Kidney glomerular epithelial cell (primary cell): ENCODE measurements at regions not wholly inside any gene's neighbourhood (a gene's known extent, or its start where the extent isn't known, plus 50 kb on each side); places are given as distances from the start of the nearest gene placed in this dataset.
"Not testable (repeated sequence)": the region's sequence is repeated elsewhere in the genome, so short reads cannot be mapped to it uniquely, and the experiment has no call there.

Experiments used
- DNase-seq: peaks from one replicate; lab custom pipeline; 2025; lab: John Stamatoyannopoulos, UW

DNA sequence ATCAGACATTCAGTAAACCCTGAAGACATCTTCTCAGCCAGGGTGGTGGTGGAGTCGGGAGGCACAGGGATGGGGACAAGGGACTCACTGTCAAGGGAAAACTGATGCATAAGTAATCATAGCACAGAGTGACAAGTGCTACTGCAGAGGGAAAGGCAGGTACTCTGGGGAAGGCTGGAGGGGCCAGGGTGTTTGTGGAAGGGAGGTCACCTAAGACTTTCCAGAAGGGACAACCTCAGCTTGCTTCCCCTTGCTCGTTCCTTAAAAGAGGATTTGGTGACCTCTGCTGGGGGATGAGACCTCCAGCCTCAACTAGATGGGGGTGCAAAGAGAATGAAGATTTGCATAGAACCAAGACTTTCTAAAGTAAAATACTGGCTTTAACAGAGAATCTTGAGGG lies 99.5 kb downstream of the SLC4A3 start:
- DNase-seq = no peak

DNA sequence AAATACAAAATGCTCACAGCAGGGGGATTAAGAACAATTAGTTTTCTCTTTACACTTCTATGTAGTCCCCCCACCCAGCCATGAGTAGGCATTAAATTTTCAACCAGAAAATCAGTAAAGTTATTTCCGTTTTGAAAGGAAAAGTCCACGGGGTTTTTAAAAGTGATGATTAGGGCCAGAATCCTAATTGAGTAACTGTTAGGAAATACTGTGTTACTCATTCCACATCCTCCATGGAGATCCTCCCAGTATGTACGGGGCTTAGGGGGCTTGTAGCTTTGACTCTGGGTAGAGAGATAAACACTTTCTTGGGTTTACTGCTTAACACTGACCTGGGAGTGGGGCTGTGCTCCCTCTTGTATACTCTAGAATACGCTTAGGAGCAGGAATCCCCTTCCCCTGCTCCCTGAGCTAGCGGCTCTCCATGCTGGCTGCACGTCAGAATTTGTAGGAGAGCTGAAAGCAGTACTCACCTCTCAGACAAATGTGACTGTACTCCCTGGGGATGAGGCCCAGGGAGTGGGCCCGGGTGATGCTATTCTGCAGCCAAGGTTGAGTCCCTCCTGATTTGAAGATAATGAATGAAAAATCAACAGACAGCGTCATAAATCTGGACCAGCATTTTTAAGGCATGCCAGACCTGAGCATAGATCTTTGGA lies 100.5 kb downstream of the SLC4A3 start:
- DNase-seq = no peak

DNA sequence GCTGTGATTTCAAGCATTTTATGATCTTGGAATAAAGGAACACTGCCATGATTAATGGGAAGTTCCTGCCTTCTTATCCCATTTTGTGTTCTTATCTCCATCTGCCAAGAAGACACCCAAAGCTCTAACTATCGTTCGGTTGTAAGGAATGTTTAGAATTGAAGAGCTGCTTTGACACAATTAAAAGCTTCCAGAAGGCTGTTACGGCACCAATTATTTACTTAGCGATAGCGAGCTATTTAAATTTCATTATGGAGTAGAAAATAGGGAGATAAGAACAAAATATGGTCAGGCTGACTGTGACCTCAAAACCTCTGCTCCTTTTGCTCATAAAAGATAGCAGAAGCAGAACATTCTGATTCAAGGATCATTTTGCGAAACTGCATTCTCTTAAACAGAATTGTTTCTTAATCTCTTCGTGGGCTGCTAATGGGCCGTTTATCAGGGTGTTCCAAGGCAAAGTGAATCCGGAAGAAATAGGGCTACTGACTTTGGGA lies 101.6 kb downstream of the SLC4A3 start:
- no peak for DNase-seq

DNA sequence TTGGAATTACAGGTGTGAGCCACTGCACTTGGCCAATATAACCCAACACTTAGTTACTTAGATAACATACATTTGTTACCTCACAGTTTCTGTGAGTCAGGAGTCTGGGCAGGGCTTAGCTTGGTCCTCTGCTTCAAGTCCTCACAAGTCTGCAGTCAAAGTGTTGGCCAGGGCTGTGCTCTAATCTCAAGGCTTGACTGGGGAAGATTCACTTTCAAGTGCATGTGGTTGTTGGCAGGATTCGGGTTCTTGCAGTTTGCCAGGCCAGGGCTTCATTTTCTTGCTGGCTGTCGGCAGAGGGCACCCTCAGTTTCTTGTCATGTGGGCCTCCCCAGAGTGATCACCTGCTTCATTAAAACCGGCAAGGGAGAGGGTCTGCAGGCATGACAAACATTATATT lies 103.7 kb downstream of the SLC4A3 start:
- DNase-seq = no peak

DNA sequence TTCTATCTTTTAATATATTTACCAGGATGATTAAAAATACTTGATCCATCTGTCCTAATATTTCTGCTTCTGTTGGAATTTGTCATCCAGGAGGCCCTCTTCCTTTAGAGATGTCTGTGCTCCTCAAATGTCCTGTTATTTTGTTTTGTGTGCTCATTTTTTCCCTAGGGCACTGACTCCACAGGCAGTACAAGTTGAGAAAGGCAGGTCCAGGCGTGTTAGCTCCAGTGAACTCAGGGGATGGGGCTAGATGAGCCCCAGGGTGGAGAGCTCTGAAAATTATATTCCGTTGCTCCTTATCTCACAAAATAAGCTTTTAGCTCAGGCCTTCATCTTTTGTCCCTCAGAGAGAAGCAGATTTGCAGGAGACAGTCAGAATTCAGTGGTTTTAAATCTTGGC lies 105.7 kb downstream of the SLC4A3 start:
- DNase-seq = no peak

DNA sequence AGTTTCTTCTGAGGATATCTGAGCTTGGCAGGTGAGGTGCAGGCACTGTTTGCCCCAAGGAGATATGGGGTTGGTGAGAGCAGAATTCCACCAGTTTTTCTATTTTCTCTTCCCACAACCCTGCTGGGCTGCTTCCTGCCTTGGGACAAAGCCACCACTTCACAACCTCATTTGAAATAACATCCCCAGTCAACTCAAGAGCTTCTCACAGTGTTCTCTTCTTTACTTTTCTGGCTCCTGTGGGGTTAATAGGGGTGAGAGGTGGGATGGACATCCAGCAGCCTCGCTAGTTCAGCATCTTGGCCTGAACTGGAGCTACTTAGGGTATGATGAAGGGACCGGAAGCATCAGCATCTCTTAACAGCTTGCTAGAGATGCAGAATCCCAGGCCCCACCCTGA lies 106.3 kb downstream of the SLC4A3 start:
- DNase-seq = no peak

DNA sequence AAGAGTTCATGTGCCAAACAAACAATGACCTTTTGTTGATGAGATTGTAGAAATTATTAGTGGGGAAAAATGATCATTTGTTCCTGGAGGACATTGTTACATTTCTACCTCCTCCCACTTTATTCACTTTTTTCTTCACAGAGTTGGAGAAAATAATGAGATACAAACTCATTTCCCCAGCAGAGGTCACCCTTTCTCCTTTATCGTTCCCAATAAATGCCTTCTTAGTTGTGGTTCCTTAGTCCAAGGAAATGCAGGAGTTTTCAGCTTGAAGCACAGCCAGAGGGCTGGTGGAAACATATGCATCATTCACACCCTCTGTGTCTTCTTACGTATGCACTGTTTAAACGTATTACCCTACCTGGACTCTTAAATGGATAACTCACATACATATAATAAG lies 108.8 kb downstream of the SLC4A3 start:
- peak; percentile 80 for DNase-seq

DNA sequence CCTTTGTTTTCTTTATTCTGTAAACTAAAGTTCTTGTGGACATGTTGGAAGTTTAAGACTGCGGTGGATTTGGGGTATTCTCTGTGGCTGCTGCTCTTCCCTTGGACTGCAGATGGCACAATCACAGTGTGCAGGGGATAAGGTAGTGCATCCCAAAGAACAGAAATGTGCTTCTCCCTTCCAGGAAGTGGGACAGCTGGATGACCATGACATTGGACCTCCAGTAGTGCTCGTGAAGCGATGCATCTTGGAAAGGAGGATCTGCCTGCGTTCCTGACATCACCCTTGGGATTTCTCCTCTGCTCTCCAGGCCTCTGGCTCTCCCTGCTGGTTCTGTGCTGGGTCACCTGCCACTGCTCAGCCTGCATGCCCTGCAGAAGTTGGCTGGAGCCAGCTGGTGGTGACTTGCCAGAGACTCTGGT lies 109.9 kb downstream of the SLC4A3 start:
- DNase-seq = no peak

DNA sequence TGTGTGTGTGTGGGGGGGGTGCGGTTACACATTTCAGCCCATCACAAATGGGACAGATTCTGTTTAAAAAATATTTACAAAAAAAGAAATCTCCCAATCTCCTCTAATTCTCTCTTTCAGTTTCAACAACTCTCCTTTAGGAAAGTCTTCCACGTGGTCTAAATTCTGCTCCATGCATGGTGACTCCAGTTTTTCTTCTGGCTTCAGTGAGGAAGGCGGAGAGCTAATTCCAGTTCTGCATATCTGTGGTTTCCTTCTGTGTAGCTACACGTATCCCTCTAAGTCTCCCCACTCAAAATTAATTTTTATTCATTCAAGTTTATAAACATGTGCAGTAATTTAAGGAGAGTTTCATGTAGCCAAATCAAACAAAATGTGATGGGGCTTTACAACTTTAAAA lies 111.6 kb downstream of the SLC4A3 start:
- no peak for DNase-seq

DNA sequence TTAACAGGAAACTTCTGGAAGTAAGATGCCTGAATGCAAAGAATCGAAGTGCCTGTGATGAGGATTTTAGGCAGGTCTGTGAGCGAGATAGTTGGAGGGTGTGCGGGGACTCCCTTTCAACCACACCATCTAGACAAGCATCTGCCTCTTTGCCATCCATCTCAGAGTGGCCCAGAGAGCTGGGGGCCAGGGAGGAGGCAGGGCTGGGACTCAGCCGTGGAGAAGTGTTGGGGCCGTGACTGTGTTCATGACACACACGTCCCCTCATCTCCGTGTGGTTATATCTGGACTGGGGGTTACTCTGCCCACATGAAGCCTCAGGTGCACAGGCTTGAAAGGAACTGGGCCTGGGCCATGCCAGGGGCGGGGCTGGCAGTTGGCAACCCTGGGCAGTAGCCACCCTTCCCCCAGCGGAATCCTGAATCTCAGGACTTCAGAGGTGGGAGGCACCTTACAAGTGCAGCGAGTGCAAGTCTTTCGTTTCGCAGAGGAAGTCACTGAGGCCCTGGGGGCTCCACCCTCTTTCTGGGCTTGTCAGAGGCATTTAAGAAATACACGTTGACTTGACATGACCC lies 112.5 kb downstream of the SLC4A3 start:
- no peak for DNase-seq

DNA sequence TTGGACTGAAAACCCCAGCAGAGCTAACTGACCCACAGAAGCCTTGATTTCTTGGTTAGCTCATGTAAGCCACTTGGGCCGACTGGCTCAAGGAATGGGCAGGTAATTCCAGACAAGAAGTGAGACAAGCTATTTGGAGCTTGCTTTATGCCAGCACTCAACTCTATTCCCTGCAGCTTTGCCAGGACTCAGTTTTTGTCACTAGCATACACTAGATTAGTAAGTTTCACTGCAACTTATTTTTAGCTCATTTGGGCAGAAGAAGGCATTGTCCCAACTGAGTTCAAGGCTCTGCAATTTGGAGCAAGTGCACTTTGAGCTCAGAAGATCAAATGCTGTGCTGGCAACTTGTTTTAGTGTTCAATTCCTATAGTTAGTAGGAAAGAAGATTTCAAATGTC lies 116.1 kb downstream of the SLC4A3 start:
- DNase-seq = no peak

DNA sequence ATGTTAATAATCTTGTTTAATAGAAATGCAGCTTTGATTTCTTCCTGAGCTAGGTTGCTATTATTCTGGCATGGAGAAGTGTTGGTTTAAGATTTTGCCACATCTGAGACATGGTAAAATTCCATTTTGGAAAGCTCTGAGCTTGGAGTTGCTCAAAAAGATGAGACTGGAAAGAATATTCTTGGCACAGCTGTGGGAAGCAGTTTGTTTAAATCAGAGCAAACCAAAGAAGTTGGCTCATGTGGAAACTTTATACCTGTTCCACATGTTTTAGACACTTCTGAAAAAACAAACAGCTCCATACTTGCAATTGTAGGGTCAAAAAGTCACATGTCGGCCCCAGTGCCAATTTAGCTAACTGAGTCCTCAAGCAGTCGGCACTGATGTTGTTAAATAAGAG lies 116.6 kb downstream of the SLC4A3 start:
- DNase-seq = no peak

DNA sequence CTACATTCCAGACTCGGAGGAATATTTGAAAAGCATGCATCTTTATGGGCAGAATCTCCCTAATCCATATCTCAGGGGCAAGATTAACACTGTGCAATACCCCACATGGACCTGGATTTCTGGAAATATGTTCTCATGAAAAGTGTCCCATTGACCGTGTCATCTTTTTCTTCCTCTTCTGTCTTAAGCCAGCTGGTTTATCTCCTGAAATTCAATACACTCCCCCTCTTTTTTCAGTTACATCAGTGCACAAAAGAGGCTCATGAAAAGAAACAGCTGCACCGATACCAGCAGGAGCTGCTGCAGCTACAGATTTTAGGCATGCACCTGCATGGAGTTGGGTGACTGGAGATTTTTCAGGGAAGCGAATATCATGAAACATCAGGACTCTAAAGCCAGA lies 117.2 kb downstream of the SLC4A3 start:
- DNase-seq = no peak

DNA sequence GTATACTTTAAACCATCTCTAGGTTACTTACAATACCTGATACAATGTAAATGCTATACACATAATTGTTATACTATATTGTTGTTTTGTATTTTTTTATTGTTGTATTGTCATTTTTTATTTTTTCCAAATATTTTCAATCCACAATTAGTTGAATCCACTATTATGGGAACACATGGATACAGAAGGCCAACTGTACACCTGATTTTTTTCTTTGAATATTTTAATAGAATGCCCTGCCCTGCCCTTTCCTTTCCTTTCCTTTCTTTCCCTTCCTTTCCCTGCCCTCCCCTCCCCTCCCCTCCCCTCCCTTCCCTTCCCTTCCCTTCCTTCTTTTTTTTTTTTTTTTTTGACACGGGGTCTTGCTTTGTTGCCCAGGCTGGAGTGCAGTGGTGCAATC lies 120.2 kb downstream of the SLC4A3 start:
- no peak for DNase-seq

DNA sequence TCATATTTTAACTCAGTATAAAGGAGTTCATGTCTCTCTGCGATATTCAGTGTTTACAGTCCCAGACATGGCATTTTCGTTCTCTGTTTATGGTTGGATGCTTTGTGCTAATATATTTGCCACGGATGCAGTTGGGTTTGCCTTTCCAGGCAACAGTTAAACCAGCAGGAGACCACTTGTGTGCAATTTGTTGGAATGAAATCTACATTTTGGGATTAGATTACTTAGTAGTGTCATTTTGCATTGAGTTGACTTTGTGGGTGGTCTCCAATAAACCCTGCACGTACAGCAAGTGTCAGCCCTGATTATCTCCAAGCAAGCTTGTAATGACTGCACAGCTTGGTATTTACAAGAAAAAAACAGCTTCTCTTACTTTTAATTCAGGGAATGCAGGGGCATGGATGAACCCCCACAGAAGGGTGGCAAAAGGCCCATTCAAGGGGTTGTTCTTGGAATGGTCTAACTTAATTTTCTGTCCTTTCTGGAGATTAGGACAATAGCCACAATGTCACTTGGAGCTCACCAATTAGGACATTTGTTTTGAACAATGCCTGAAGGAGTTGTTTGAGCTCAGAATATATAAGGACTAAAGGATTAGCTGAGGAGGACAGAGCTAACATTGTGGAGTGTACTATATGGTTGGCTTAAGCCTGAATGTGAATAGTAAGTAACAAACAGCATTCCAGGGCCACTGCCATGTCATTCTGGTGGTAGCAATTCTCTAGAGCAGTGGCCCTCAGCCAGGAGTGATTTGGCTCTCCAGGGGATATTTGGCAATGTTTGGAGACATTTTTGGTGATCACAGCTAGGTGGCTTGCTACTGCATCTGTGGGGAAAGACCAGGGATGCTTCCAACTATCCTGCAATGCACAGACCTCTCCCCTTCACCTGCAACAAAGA lies 121.5 kb downstream of the SLC4A3 start:
- DNase-seq = no peak

DNA sequence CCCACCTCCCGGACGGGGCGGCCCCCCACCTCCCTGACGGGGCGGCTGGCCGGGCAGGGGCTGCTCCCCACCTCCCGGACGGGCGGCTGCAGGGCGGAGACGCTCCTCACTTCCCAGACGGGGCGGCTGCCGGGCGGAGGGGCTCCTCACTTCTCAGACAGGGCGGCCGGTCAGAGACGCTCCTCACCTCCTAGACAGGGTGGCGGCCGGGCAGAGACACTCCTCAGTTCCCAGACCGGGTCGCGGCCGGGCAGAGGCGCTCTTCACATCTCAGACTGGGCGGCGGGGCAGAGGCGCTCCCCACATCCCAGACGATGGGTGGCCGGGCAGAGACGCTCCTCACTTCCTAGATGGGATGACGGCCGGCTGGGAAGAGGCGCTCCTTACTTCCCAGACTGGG lies 123.7 kb downstream of the SLC4A3 start:
- not testable (repeated sequence) for DNase-seq

DNA sequence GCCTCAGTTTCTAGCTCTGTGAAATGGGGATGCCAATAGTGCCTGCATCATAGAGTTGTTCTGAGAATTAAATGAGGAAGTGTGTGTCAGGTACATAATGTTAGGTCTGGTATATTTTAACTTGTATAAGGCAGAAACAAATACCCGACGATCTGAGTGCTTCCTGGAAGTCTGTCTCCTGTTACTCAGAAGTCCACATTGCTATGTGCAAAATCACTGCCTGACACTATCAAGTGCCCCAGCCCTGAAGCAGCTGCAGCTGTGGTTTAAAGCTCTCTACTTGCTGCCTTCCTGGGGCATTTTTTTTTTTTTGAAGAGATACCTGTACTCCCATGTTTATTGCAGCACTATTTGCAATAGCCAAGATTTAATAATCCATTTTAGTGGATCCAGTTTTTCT lies 125.3 kb downstream of the SLC4A3 start:
- DNase-seq = no peak

DNA sequence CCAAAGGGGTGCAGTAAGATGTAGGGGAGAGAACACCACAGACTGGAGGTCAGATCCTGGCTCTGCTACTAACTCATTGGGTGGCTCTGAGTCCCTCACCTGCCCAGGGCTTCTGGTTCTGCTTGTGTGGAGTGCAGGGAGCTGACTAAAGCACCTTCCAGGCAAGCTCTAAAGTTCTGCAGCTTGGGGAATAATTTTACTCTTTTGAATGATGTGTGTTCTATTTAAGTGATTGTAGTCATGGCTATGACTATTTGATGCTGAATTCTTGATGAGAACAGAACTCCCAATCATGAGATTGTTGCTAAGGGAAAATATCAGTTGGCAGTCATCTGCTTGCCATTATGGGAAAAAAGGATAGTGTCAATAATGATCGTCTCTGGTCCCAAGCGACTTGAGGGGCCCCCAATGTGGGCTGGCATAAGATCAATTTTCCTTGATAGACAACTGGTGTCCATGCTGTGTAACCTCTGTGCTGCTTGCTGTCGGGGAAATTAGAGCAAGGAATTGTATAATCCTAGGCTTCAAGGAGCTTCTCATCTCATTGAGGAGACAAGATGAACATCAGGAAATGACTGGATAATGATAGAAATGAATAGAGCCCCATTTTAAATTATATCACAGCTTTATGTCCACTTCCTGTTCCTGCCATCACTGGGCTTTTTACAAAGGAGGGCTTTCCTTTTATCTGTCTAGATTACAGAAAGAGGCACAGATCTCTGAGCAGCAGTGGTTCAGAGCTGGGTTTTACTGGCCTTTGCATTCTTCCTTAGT lies 131.7 kb downstream of the SLC4A3 start:
- DNase-seq = no peak

DNA sequence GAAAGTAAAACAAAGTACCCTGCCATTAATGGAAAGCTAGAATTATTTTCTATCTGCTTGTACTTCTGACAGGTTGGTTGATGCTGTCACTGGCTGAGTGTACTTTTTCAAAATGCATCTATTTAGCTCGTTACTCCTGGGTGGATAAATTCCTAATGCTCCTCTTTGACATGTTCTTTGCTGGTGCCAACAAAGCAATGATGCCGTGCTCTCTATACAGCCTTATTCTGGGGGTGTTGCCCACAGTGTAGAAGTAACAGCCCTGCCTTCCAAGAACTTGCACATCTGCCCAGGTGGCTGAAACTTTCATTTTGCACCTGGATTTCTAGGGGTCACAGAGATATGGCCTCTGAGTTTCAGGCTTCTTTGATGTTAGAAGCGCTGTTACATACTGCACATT lies 132.4 kb downstream of the SLC4A3 start:
- no peak for DNase-seq

DNA sequence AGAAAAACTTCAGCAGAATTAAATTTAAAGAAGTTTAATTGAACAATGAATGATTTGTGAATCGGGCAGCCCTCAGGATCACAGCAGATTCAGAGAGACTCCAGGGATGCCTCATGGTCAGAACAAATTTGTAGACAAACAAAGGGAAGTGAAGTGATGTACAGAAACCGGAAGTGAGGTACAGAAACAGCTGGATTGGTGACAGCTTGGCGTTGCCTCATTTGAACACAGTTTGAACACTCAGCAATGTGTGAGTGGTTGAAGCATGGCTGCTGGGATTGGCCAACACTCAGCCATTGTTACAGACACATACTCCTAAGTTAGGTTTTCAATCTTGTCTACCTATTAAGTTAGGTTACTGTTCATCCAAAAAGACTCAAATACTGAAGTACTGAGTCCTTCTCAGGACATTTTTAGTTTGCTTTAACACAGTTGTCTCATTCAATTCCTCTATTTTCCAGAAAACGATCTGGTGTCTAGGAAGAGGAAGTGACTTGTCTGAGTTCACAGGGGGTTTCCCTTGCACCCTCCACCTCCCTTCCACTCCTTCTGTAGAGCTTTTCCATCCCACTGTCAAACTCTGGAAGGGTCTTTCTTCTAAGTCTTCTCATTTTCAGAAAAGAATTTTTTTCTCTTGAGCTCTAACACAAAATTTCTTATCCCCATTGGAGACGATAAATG lies 137.9 kb downstream of the SLC4A3 start:
- no peak for DNase-seq

DNA sequence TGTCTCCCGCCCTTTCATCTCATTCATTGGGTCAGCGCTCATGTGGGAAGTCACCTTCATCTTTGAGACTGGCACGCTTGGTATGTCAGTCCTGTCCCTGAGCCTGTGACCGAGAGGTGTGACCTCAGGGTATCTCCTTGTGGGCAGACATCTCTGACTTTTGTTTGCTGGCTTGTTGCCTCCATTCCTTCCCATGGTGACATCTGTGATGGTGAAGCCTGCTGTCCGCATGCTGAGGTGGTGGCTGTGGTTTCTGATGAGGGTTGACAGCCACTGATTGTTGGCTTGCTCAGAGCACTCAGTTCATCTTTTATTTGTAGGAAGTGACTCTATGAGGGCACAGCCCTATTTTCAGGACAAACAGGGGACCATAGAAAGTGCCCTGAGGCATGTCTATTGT lies 139.2 kb downstream of the SLC4A3 start:
- DNase-seq = no peak
